ENCODE measurements at regions not wholly inside any gene's neighbourhood (a gene's known extent, or its start where the extent isn't known, plus 50 kb on each side); places are given as distances from the start of the nearest gene placed in this dataset.

DNA sequence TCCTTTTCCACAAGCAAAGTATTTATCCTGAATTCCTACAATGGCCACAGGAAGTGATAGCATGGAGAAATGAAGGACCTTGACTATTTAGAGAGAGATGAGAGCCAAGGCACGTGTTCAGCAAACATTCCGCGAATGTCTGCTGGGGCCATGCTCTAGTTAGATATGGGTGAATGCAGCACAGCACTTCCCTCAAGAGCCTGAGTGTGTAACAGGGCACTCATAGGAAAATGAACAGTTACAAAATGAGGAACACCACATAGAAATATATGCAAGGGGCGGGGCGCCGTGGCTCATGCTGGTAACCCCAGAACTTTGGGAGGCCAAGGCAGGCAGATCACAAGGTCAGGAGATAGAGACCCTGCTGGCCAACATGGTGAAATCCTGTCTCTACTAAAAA lies 406.9 kb downstream of the NR2F2 start:
- TF ChIP-seq, protein P1, sequence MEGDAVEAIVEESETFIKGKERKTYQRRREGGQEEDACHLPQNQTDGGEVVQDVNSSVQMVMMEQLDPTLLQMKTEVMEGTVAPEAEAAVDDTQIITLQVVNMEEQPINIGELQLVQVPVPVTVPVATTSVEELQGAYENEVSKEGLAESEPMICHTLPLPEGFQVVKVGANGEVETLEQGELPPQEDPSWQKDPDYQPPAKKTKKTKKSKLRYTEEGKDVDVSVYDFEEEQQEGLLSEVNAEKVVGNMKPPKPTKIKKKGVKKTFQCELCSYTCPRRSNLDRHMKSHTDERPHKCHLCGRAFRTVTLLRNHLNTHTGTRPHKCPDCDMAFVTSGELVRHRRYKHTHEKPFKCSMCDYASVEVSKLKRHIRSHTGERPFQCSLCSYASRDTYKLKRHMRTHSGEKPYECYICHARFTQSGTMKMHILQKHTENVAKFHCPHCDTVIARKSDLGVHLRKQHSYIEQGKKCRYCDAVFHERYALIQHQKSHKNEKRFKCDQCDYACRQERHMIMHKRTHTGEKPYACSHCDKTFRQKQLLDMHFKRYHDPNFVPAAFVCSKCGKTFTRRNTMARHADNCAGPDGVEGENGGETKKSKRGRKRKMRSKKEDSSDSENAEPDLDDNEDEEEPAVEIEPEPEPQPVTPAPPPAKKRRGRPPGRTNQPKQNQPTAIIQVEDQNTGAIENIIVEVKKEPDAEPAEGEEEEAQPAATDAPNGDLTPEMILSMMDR (IDR thresholded peaks at IDR 0.05; ENCODE audit: low read depth, low read length) = no peak
- H3K4me3 ChIP-seq (ENCODE audit: low read depth, low read length) = no peak overlapping the region

DNA sequence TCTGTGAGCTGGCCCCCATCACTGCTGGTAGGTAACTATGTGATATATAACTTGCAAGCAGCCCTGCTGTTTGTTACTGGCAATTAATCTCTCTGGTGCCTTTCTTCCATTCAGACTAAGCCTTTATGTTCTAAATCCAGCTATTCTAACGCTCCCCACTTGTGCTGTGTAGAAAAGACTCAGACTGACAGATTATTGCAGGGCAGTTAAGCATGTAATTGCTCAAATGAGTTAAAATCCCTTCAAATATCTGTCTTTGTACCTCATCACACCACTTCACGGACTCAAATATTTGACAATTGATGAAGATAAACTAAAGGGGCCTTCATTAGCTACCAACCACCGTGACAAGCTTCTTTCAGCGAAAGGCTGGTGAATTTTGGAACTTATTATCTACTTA lies 416.2 kb downstream of the NR2F2 start:
- TF ChIP-seq, protein P1 (IDR thresholded peaks at IDR 0.05; ENCODE audit: low read depth, low read length) = no peak
- H3K4me3 ChIP-seq (ENCODE audit: low read depth, low read length) = no peak overlapping the region

DNA sequence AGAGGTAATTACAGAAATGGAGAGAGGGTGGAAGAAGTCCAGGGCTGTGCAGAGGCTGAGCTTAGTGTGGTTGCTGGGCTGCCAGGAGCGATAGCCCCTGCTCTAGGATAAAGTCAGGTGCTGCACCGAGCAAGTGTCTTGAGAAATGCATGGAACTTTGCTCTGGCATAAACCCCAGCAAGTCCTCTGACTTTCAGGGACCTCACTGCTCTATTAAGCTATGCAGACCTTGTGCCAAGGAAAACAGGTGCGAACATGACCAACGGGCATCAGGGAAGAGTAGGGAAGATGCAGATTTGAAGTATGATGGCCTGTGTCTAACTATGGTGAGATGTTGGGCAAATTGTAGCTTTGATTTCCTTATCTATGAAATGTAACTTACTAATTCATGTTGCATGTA lies 416.8 kb downstream of the NR2F2 start:
- TF ChIP-seq, protein P1 (IDR thresholded peaks at IDR 0.05; ENCODE audit: low read depth, low read length) = no peak
- H3K4me3 ChIP-seq (ENCODE audit: low read depth, low read length) = no peak overlapping the region

DNA sequence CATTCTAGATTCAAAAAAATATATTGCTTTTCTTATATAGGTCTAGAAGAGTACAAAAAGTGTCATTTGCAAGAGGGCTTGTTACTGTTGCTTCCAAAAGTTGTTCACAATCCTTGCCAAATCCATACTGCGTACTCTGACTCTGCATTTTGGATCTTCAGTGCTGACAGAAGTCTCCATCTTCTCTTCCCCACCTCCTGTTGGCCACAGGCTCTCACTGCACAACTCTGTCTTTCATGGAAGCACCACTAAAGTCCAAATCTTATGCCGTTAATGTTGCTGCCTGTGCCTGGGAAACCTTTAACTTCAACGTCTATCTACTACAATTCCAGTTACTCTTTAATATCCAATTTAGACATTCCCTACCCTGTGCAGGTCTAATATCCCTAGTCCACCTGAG lies 419.9 kb downstream of the NR2F2 start:
- TF ChIP-seq, protein P1 (IDR thresholded peaks at IDR 0.05; ENCODE audit: low read depth, low read length) = no peak
- H3K4me3 ChIP-seq (ENCODE audit: low read depth, low read length) = no peak overlapping the region

DNA sequence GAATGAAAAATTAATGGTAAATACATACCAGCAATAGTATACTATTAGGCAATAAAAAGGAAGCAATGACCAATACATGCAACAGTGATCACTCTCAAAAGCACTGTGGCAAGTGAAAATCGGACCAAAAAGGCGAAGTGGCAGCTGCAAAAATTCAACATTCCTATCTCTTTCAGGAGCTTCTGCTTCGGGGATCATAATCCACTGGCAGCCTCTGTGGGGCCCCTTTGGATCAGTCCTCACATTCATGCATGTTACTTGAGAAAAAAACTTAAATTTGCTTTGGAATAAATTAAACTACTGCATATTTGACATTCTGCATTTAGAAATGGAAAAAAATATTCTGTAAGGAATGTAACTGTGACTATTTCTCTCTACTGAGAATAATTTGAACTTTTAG lies 425.6 kb downstream of the NR2F2 start:
- H3K4me3 ChIP-seq (ENCODE audit: low read depth, low read length) = no peak overlapping the region
- TF ChIP-seq, protein P1 (IDR thresholded peaks at IDR 0.05; ENCODE audit: low read depth, low read length) = no peak

DNA sequence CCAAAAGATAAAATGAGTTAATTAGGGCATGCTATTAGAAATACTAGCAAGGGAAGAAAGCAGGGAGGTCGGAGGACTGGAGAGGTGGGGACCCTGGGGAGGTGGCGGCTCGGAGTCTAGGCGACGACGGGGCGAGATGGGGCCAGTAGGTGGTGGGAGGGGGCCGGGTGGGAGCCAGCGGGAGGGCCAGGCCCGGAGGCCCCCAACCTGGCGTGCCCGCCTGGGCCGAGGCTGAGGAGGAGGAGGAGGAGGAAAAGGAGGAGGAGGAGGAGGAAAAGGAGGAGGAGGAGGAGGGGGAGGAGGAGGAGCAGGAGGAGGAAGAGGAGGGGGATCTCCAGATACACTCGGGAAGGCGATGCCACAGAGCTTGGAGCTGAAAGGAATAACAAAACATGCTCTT lies 426.2 kb downstream of the NR2F2 start:
- TF ChIP-seq, protein P1 (IDR thresholded peaks at IDR 0.05; ENCODE audit: low read depth, low read length) = no peak
- no peak overlapping the region for H3K4me3 ChIP-seq (ENCODE audit: low read depth, low read length)

DNA sequence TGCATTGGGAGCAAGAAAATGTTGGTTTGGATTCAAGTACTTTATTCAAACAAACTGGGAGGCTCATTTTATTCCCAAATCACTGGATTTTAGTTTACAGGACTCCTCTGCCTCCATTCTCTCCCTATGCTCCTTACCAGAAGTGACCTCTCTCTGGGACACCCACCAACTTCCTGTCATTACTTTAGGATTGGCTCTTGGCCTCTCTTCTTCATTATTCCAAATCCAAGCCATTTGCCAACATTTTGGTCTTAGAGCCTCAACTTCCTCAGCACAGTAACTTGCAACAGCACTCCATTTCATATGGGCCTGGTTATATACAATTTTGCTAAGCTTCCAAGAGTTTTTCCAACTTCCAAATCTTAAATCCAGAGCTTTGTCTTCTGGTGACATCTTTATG lies 432.1 kb downstream of the NR2F2 start:
- TF ChIP-seq, protein P1 (IDR thresholded peaks at IDR 0.05; ENCODE audit: low read depth, low read length) = no peak
- no peak overlapping the region for H3K4me3 ChIP-seq (ENCODE audit: low read depth, low read length)

Measured in WI38 (cell line).